HEK293T (cell line): ENCODE measurements at regions not wholly inside any gene's neighbourhood (a gene's known extent, or its start where the extent isn't known, plus 50 kb on each side); places are given as distances from the start of the nearest gene placed in this dataset.

Source experiments
- CTCF ChIA-PET: fragments of 350-600 bp; formaldehyde crosslinking; extraction: SDS; loops from one replicate; lab custom pipeline; 2021; ENCODE audit warnings: antibody characterized with exemption, inconsistent platforms; lab: Yijun Ruan, JAX
- POLR2A ChIA-PET: fragments of 350-600 bp; formaldehyde crosslinking; extraction: SDS; loops from one replicate; lab custom pipeline; 2020; ENCODE audit warnings: antibody characterized with exemption, inconsistent platforms; lab: Yijun Ruan, JAX
- DNase-seq: peaks from one replicate; pipeline ENCODE4 v3.0.0; 2012; ENCODE audit warnings: mixed read lengths; ENCODE audit errors: extremely low spot score
- ARNT ChIP-seq: fragments of 450-650 bp; IDR thresholded peaks from 2 replicates; pipeline ENCODE4 v1.6.1; 2017; ENCODE audit warnings: mild to moderate bottlenecking
- BHLHE40 ChIP-seq: fragments of 450-650 bp; IDR thresholded peaks from 2 replicates; pipeline ENCODE4 v1.6.1; 2016; ENCODE audit warnings: mild to moderate bottlenecking, moderate library complexity, borderline replicate concordance
- CTBP1 ChIP-seq: fragments of 450-650 bp; IDR thresholded peaks from 2 replicates; pipeline ENCODE4 v1.6.1; 2016; ENCODE audit warnings: borderline replicate concordance
- ELF4 ChIP-seq: fragments of 450-650 bp; IDR thresholded peaks from 2 replicates; pipeline ENCODE4 v1.6.1; 2017; ENCODE audit warnings: antibody characterized with exemption
- FOXA1 ChIP-seq: fragments of 450-650 bp; IDR thresholded peaks from 2 replicates; pipeline ENCODE4 v1.6.1; 2016; ENCODE audit warnings: mild to moderate bottlenecking
- FOXK2 ChIP-seq: fragments of 450-650 bp; IDR thresholded peaks from 2 replicates; pipeline ENCODE4 v1.6.1; 2016; ENCODE audit warnings: mild to moderate bottlenecking
- FOXM1 ChIP-seq: fragments of 450-650 bp; IDR thresholded peaks from 2 replicates; pipeline ENCODE4 v1.6.1; 2017; ENCODE audit warnings: mild to moderate bottlenecking, borderline replicate concordance
- HDGF ChIP-seq: fragments of 450-650 bp; IDR thresholded peaks from 2 replicates; pipeline ENCODE4 v1.6.1; 2017; ENCODE audit warnings: antibody characterized with exemption, borderline replicate concordance
- L3MBTL2 ChIP-seq: fragments of 450-650 bp; conservative IDR thresholded peaks from 2 replicates; pipeline ENCODE4 v1.6.1; 2016; ENCODE audit warnings: mild to moderate bottlenecking
- LEF1 ChIP-seq: fragments of 450-650 bp; IDR thresholded peaks from 2 replicates; pipeline ENCODE4 v1.6.1; 2017; ENCODE audit warnings: mild to moderate bottlenecking, borderline replicate concordance
- NFRKB ChIP-seq: fragments of 450-650 bp; IDR thresholded peaks from 2 replicates; pipeline ENCODE4 v1.6.1; 2016; ENCODE audit warnings: mild to moderate bottlenecking, moderate library complexity
- PKNOX1 ChIP-seq: fragments of 450-650 bp; IDR thresholded peaks from 2 replicates; pipeline ENCODE4 v1.6.1; 2016
- SP1 ChIP-seq: fragments of 450-650 bp; IDR thresholded peaks from 2 replicates; pipeline ENCODE4 v1.6.1; 2017
- SUZ12 ChIP-seq: fragments of 450-650 bp; IDR thresholded peaks from 2 replicates; pipeline ENCODE4 v1.6.1; 2016; ENCODE audit warnings: mild to moderate bottlenecking
- TARDBP ChIP-seq: fragments of 450-650 bp; IDR thresholded peaks from 2 replicates; pipeline ENCODE4 v1.6.1; 2016
- ZNF384 ChIP-seq: fragments of 450-650 bp; IDR thresholded peaks from 2 replicates; pipeline ENCODE4 v1.6.1; 2016

GRCh38 chr22:49705216-49705971 is 122.3 kb downstream of the BRD1 start:
- TF ChIP-seq ELF4 (no peak), SP1 (no peak), ARNT (no peak), FOXA1 (no peak), BHLHE40 (no peak), ZNF384 (no peak), FOXK2 (no peak), PKNOX1 (no peak)
- DNase-seq = no peak
- POLR2A ChIA-PET = no interaction called here
- CTCF ChIA-PET = no interaction called here

GRCh38 chr22:49704345-49705215 is 123.1 kb downstream of the BRD1 start:
- DNase-seq = no peak
- CTCF ChIA-PET = no interaction called here
- TF ChIP-seq LEF1 (no peak), HDGF (no peak), NFRKB (no peak), L3MBTL2 (no peak), TARDBP (no peak), PKNOX1 (no peak), BHLHE40 (no peak), FOXA1 (no peak), CTBP1 (no peak)
- POLR2A ChIA-PET = no interaction called here

GRCh38 chr22:49703990-49704344 is 123.7 kb downstream of the BRD1 start:
- DNase-seq = no peak
- ChIA-PET CTCF (no interaction called here), POLR2A (no interaction called here)
- TF ChIP-seq SP1 (no peak), TARDBP (no peak), FOXM1 (no peak)

- CTCF ChIA-PET = no interaction called here
- TF ChIP-seq LEF1 (no peak), TARDBP (no peak), BHLHE40 (no peak), FOXK2 (no peak), PKNOX1 (no peak), FOXA1 (no peak), CTBP1 (no peak), ELF4 (no peak)
- POLR2A ChIA-PET = no interaction called here
- DNase-seq = no peak
Measured at GRCh38 chr22:49703505-49703904, 124.2 kb downstream of the BRD1 start.

GRCh38 chr22:49702068-49702397 is 125.6 kb downstream of the BRD1 start:
- no peak for DNase-seq
- CTCF ChIA-PET = no interaction called here
- POLR2A ChIA-PET = no interaction called here
- no peak for TF ChIP-seq ARNT
- no peak for TF ChIP-seq HDGF
- TF ChIP-seq FOXM1 = no peak
- TF ChIP-seq FOXA1 = no peak

- TF ChIP-seq FOXK2 = no peak
- TF ChIP-seq ARNT = no peak
- no peak for TF ChIP-seq SP1
- no peak for TF ChIP-seq BHLHE40
- TF ChIP-seq L3MBTL2 = no peak
- no peak for TF ChIP-seq CTBP1
- no peak for TF ChIP-seq LEF1
- TF ChIP-seq NFRKB = no peak
- TF ChIP-seq HDGF = no peak
- no peak for TF ChIP-seq ELF4
- no peak for TF ChIP-seq ZNF384
- TF ChIP-seq FOXM1 = no peak
- no peak for TF ChIP-seq PKNOX1
- no peak for TF ChIP-seq SUZ12
- no peak for TF ChIP-seq FOXA1
- TF ChIP-seq TARDBP = no peak
- no peak for DNase-seq
- POLR2A ChIA-PET = no interaction called here
- CTCF ChIA-PET = no interaction called here
Measured at GRCh38 chr22:49701380-49702067, 126.1 kb downstream of the BRD1 start.
